Ovary (tissue), 7 donors: ENCODE measurements at regions not wholly inside any gene's neighbourhood (a gene's known extent, or its start where the extent isn't known, plus 50 kb on each side); places are given as distances from the start of the nearest gene placed in this dataset.

Experiments used
- DNase-seq, 5 donors: peaks; one replicate each; pipeline ENCODE4 v3.0.0-alpha.2; 2019 to 2020
- H3K27ac ChIP-seq, 2 donors: fragments of 200-600 bp; one replicate each; pipeline versions ENCODE4 v1.5.1 to v1.8.0; 2019 to 2022
- H3K27me3 ChIP-seq: fragments of 200-600 bp; one replicate; pipeline ENCODE4 v1.8.0; 2022
- H3K36me3 ChIP-seq: fragments of 200-600 bp; sonication (generic); one replicate; pipeline ENCODE4 v1.5.1; 2019
- H3K4me1 ChIP-seq: one replicate; pipeline ENCODE4 v1.8.1; 2013; ENCODE audit warnings: mild to moderate bottlenecking, moderate library complexity; ENCODE audit not compliant: insufficient read depth
- H3K4me3 ChIP-seq: fragments of 200-600 bp; sonication (generic); one replicate; pipeline ENCODE4 v1.5.1; 2017
- H3K9me3 ChIP-seq, 2 donors: fragments of 200-600 bp in 1 of 2; sonication (generic) in 1 of 2; one replicate each; pipeline versions ENCODE4 v1.5.1 to v1.8.1; 2013 to 2019; ENCODE audit warnings: mild to moderate bottlenecking in 1 of 2, moderate library complexity in 1 of 2
- EP300 ChIP-seq: sonication (generic); formaldehyde crosslinking; IDR thresholded peaks from one replicate; pipeline ENCODE4 v1.6.1; 2017; ENCODE audit warnings: antibody characterized with exemption
- POLR2A ChIP-seq: fragments of 450-650 bp; IDR thresholded peaks from one replicate; pipeline ENCODE4 v1.6.1; 2017; ENCODE audit warnings: antibody characterized with exemption, mild to moderate bottlenecking, moderate library complexity
- WGBS, 3 donors: extraction: QIAGEN DNeasy Blood & Tissue Kit in 1 of 3; methylation state at CpG; one replicate each; pipeline versions ENCODE4 v1.1.5 to v1.1.7; 2013 to 2017; 5-methylcytosine and 5-hydroxymethylcytosine counted together
- intact Hi-C, 4 donors: fragments of 100-400 bp; cut with DNase I; formaldehyde crosslinking; loops; one replicate each; pipeline versions ENCODE4 v1.11.0 to v1.15.1; 2022 to 2023
- TF ChIP-seq, protein P1 (sequence below), 3 donors: fragments of 450-650 bp in 2 of 3; fragments of 200-600 bp in 1 of 3; IDR thresholded peaks; one replicate each; pipeline versions ENCODE4 v1.5.1 to v1.8.0; 2016 to 2022; ENCODE audit warnings: antibody characterized with exemption in 3 of 3, mild to moderate bottlenecking in 1 of 3
- donor health status: DM: no; HTN: no; CAD: no; lungs with moderate emphysema.
- donor health status: DM: no; HTN: no; CAD: no.
- donor health status: Bipolar disorder and iron deficiency.
- donor health status: DM: no; HTN: no; CAD: no.
- donor health status: DM: yes; HTN: yes; CAD: no.

DNA sequence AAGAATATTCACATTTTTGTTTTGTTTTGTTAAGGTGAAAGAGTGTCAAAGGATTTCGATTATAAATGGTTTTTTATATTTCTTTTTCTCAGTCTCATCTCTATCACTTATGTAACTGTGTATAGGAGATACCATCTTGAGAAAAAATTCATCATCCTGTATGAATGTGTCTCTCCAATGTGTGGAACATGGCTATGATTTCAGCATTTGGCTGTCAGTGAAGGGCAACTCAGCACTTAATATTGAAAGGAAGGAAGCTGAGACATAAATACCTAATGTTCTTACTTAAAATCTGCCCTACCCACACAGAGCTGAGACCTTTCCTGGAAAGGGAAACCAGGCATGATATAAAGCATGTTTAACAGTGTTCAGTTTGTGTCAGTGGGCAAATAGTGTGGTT, 474.2 kb upstream of the RIOK2 start:
- no peak overlapping the region for H3K27ac ChIP-seq
- H3K27me3 ChIP-seq = no peaks in the 10 kb centered on the region
- no peak for DNase-seq
- intact Hi-C loops = no loop called here
- no peaks in the 10 kb centered on the region for H3K9me3 ChIP-seq
- TF ChIP-seq POLR2A (no peak), EP300 (no peak)
- TF ChIP-seq, protein P1, sequence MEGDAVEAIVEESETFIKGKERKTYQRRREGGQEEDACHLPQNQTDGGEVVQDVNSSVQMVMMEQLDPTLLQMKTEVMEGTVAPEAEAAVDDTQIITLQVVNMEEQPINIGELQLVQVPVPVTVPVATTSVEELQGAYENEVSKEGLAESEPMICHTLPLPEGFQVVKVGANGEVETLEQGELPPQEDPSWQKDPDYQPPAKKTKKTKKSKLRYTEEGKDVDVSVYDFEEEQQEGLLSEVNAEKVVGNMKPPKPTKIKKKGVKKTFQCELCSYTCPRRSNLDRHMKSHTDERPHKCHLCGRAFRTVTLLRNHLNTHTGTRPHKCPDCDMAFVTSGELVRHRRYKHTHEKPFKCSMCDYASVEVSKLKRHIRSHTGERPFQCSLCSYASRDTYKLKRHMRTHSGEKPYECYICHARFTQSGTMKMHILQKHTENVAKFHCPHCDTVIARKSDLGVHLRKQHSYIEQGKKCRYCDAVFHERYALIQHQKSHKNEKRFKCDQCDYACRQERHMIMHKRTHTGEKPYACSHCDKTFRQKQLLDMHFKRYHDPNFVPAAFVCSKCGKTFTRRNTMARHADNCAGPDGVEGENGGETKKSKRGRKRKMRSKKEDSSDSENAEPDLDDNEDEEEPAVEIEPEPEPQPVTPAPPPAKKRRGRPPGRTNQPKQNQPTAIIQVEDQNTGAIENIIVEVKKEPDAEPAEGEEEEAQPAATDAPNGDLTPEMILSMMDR (IDR thresholded peaks at IDR 0.05) = no peak
- H3K4me1 ChIP-seq = peaks cover 2% of the 10 kb centered on the region
- no peaks in the 10 kb centered on the region for H3K36me3 ChIP-seq
- H3K4me3 ChIP-seq = no peak overlapping the region
- 79 to 82% (median 79%) methylated on average over 1 of the region's 1 CpG for WGBS, 3 donors

- no peaks in the 10 kb centered on the region for H3K27me3 ChIP-seq
- WGBS, 3 donors = 79 to 86% (median 86%) methylated on average over 4 of the region's 4 CpGs
- H3K4me1 ChIP-seq = peaks cover 2% of the 10 kb centered on the region
- TF ChIP-seq POLR2A (no peak), EP300 (no peak)
- TF ChIP-seq, protein P1 (IDR thresholded peaks at IDR 0.05) = no peak
- no peaks in the 10 kb centered on the region for H3K36me3 ChIP-seq
- intact Hi-C loops = no loop called here
- DNase-seq = no peak
- H3K4me3 ChIP-seq = no peak overlapping the region
- H3K27ac ChIP-seq = no peak overlapping the region
- H3K9me3 ChIP-seq = no peaks in the 10 kb centered on the region
Measured at GRCh38 chr5:97658116-97658900, 475.3 kb upstream of the RIOK2 start.

- Histone ChIP-seq H3K9me3 (no peaks in the 10 kb centered on the region), H3K4me3 (no peak overlapping the region), H3K36me3 (no peaks in the 10 kb centered on the region), H3K27me3 (no peaks in the 10 kb centered on the region), H3K4me1 (no peaks in the 10 kb centered on the region), H3K27ac (no peak overlapping the region)
- WGBS, 3 donors = 80 to 87% (median 80%) methylated on average over 2 of the region's 2 CpGs
- no peak for DNase-seq
- TF ChIP-seq EP300 = no peak
- no peak for TF ChIP-seq POLR2A
- TF ChIP-seq, protein P1 (IDR thresholded peaks at IDR 0.05) = no peak
- intact Hi-C loops = no loop called here
Measured at GRCh38 chr5:97666783-97667182, 483.7 kb upstream of the RIOK2 start.

DNA sequence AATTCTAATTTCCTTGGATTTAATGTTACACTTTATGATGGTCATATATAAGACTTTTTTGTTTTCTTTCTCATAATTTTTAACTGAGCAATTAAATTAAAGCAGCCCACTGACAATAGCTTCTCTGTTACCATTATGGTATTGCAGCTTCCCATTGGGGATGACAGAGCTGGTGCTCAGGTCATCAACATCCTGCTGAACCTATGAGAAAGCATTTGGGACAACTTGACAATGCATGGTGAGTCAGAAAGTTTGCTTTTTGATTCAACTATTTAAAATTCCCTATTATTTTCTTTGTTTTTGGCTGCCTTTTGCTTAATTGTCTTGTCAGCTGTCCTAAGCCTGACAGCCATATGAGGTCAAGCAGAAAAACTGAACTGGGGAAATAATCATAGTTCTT, 487.4 kb upstream of the RIOK2 start:
- Histone ChIP-seq H3K36me3 (no peaks in the 10 kb centered on the region), H3K27ac (no peak overlapping the region), H3K9me3 (no peaks in the 10 kb centered on the region), H3K4me3 (no peak overlapping the region), H3K27me3 (no peaks in the 10 kb centered on the region), H3K4me1 (no peaks in the 10 kb centered on the region)
- DNase-seq = no peak
- intact Hi-C loops = no loop called here
- TF ChIP-seq, protein P1 (IDR thresholded peaks at IDR 0.05) = no peak
- TF ChIP-seq POLR2A (no peak), EP300 (no peak)
